K562 (cell line): ENCODE measurements at regions not wholly inside any gene's neighbourhood (a gene's known extent, or its start where the extent isn't known, plus 50 kb on each side); places are given as distances from the start of the nearest gene placed in this dataset.

Experiments used
- ATAC-seq: fragments of 200-7000 bp; cut with Tn5 transposase; 3 replicates; pipeline ENCODE4 v1.9.1; 2020; ENCODE audit warnings: moderate library complexity
- BruUV-seq: library from RNA; stranded (reverse); fragments of 400-500 nt; replicated peaks from 2 replicates; lab custom pipeline; 2021; lab: Mats Ljungman, UMichigan
- CTCF ChIA-PET: fragments of 300-600 bp; formaldehyde crosslinking; extraction: SDS; loops from one replicate; lab custom pipeline; 2021; ENCODE audit warnings: low intra/inter-chr PET ratio; lab: Yijun Ruan, JAX
- POLR2A ChIA-PET: fragments of 300-600, 350-650 bp; sonication (Branson Sonifier 250); formaldehyde crosslinking; extraction: SDS; loops from one replicate; lab custom pipeline; 2021; ENCODE audit warnings: antibody characterized with exemption, inconsistent platforms; lab: Yijun Ruan, JAX
- DNase-seq, 4 experiments: peaks; one replicate each; pipeline versions ENCODE4 v3.0.0 to v3.0.0-alpha.2; 2011 to 2018; ENCODE audit warnings: low spot score in 3 of 4, mixed read lengths in 3 of 4; ENCODE audit errors: extremely low read depth in 1 of 4
- FAIRE-seq: peaks from 2 replicates; lab custom pipeline; 2011; peaks lifted over from hg19 to GRCh38; lab: Jason Lieb, UNC
- H2AFZ ChIP-seq: 2 replicates; pipeline ENCODE4 v1.6.0; 2011; ENCODE audit warnings: low read depth, low read length, control low read depth, inconsistent platforms
- H3K27ac ChIP-seq: fragments of 200-600 bp; 3 replicates; pipeline ENCODE4 v1.8.0; 2011; ENCODE audit warnings: low read depth, mild to moderate bottlenecking, control low read depth, inconsistent platforms, low read length, moderate library complexity, mixed read lengths; ENCODE audit errors: extremely low read depth
- H3K27me3 ChIP-seq, 2 experiments: fragments of 300-600 bp in 1 of 2; 2 replicates in 1 of 2; 3 replicates in 1 of 2; pipeline versions ENCODE4 v1.6.0 to v1.8.0; 2011; ENCODE audit warnings: inconsistent platforms in 2 of 2, low read length in 2 of 2, mild to moderate bottlenecking in 1 of 2, mixed read lengths in 1 of 2, moderate library complexity in 1 of 2; ENCODE audit not compliant: control insufficient read depth in 2 of 2, insufficient read depth in 2 of 2
- H3K36me3 ChIP-seq: fragments of 300-600 bp; 3 replicates; pipeline ENCODE4 v1.8.0; 2011; ENCODE audit warnings: mild to moderate bottlenecking, low read length, inconsistent platforms; ENCODE audit not compliant: control insufficient read depth, insufficient read depth
- H3K4me1 ChIP-seq, 2 experiments: fragments of 200-600 bp in 1 of 2; replicated peaks in 1 of 2; 2 replicates in 1 of 2; 3 replicates in 1 of 2; pipeline versions ENCODE4 v1.5.1 to v1.8.0; 2011; ENCODE audit warnings: inconsistent platforms in 2 of 2, low read length in 2 of 2, mild to moderate bottlenecking in 1 of 2, mixed read lengths in 1 of 2, moderate library complexity in 1 of 2; ENCODE audit not compliant: control insufficient read depth in 2 of 2, insufficient read depth in 2 of 2
- H3K4me2 ChIP-seq: 2 replicates; pipeline ENCODE4 v1.6.1; 2011; ENCODE audit warnings: low read length, control low read depth, inconsistent platforms, mixed read lengths; ENCODE audit not compliant: insufficient read depth
- H3K4me3 ChIP-seq: fragments of 200-600 bp; sonication (generic), shearing (Covaris generic); 2 replicates; pipeline ENCODE4 v1.5.1; 2016; ENCODE audit warnings: control low read depth, inconsistent platforms
- H3K79me2 ChIP-seq: fragments of 200-600 bp; 3 replicates; pipeline ENCODE4 v1.8.0; 2011; ENCODE audit warnings: low read length, inconsistent platforms; ENCODE audit not compliant: control insufficient read depth, insufficient read depth
- H3K9ac ChIP-seq, 2 experiments: 2 replicates each; pipeline versions ENCODE4 v1.6.0 to v1.6.1; 2011; ENCODE audit warnings: low read depth in 2 of 2, low read length in 2 of 2, control low read depth in 1 of 2, inconsistent platforms in 1 of 2, mild to moderate bottlenecking in 1 of 2, mixed read lengths in 1 of 2; ENCODE audit not compliant: insufficient read depth in 1 of 2
- H3K9me1 ChIP-seq: one replicate; pipeline ENCODE4 v1.6.0; 2011; ENCODE audit warnings: inconsistent platforms, mild to moderate bottlenecking, low read length, moderate library complexity; ENCODE audit not compliant: control insufficient read depth, insufficient read depth
- H3K9me3 ChIP-seq: replicated peaks from 2 replicates; pipeline ENCODE4 v1.5.1; 2011; ENCODE audit warnings: low read depth, low read length, inconsistent platforms; ENCODE audit not compliant: control insufficient read depth, insufficient read depth
- H4K20me1 ChIP-seq: replicated peaks from 2 replicates; pipeline ENCODE4 v1.6.1; 2011; ENCODE audit warnings: low read length, inconsistent platforms, mixed read lengths; ENCODE audit not compliant: control insufficient read depth, insufficient read depth
- BRCA1 ChIP-seq, 2 experiments: fragments of 450-650 bp in 1 of 2; sonication (generic) in 1 of 2; formaldehyde crosslinking in 1 of 2; IDR thresholded peaks; 2 replicates each; pipeline versions ENCODE4 v1.5.0 to v1.6.1; 2017 to 2020; ENCODE audit warnings: mild to moderate bottlenecking in 1 of 2, missing genetic modification reagents in 1 of 2
- CBFA2T2 ChIP-seq: fragments of 450-650 bp; conservative IDR thresholded peaks from 2 replicates; pipeline ENCODE4 v1.6.1; 2017; ENCODE audit warnings: mild to moderate bottlenecking
- CXXC5 ChIP-seq: fragments of 250-450 bp; sonication (Bioruptor Pico); IDR thresholded peaks from 2 replicates; pipeline ENCODE4 v1.8.0; 2022; ENCODE audit warnings: inconsistent platforms, mild to moderate bottlenecking, moderate library complexity
- DNMT1 ChIP-seq: fragments of 450-650 bp; IDR thresholded peaks from 2 replicates; pipeline ENCODE4 v1.6.1; 2016; ENCODE audit warnings: antibody characterized with exemption, mild to moderate bottlenecking
- EP300 ChIP-seq: IDR thresholded peaks from 2 replicates; pipeline ENCODE4 v1.6.1; 2012; ENCODE audit warnings: low read length, improper control_type of control experiment
- FOS ChIP-seq: IDR thresholded peaks from 3 replicates; pipeline ENCODE4 v1.6.1; 2011; ENCODE audit not compliant: insufficient read length; ENCODE audit errors: extremely low read depth
- FUS ChIP-seq: fragments of 200-400 bp; formaldehyde crosslinking; optimal IDR thresholded peaks from 2 replicates; pipeline ENCODE3; 2017; ENCODE audit warnings: low read depth, low read length
- HMG20A ChIP-seq: fragments of 450-650 bp; formaldehyde crosslinking; conservative IDR thresholded peaks from 2 replicates; pipeline ENCODE4 v1.4.0; 2020; ENCODE audit warnings: mild to moderate bottlenecking, mixed read lengths
- POLR2AphosphoS2 ChIP-seq: IDR thresholded peaks from 2 replicates; pipeline ENCODE4 v1.6.1; 2012; ENCODE audit warnings: low read length, improper control_type of control experiment
- POLR2G ChIP-seq: fragments of 200-400 bp; formaldehyde crosslinking; IDR thresholded peaks from 2 replicates; pipeline ENCODE4 v1.6.1; 2017; ENCODE audit warnings: low read depth, mild to moderate bottlenecking, antibody characterized with exemption, low read length, moderate library complexity
- TBL1XR1 ChIP-seq, 2 experiments: IDR thresholded peaks; 2 replicates each; pipeline ENCODE4 v1.6.1; 2012; ENCODE audit warnings: improper control_type of control experiment in 2 of 2, low read length in 2 of 2, mild to moderate bottlenecking in 1 of 2
- ZBED1 ChIP-seq: IDR thresholded peaks from 2 replicates; pipeline ENCODE4 v1.6.1; 2014
- ZBTB7A ChIP-seq: IDR thresholded peaks from 2 replicates; pipeline ENCODE4 v1.6.1; 2011; ENCODE audit warnings: low read depth, mild to moderate bottlenecking, low read length, moderate library complexity, borderline replicate concordance; ENCODE audit not compliant: control insufficient read depth
- ZNF124 ChIP-seq: sonication (generic); formaldehyde crosslinking; IDR thresholded peaks from 2 replicates; pipeline ENCODE4 v1.8.1; 2022; ENCODE audit warnings: missing genetic modification reagents
- ZNF311 ChIP-seq: fragments of 250-450 bp; sonication (Bioruptor Pico); IDR thresholded peaks from 2 replicates; pipeline ENCODE4 v1.4.0; 2020; ENCODE audit warnings: mild to moderate bottlenecking, moderate library complexity
- ZNF764 ChIP-seq: fragments of 250-450 bp; sonication (Bioruptor Pico); IDR thresholded peaks from 2 replicates; pipeline ENCODE4 v1.4.0; 2020; ENCODE audit warnings: low read depth, mild to moderate bottlenecking, moderate library complexity
- ZNF780A ChIP-seq: fragments of 250-450 bp; sonication (Bioruptor Pico); IDR thresholded peaks from 2 replicates; pipeline ENCODE4 v1.5.0; 2021; ENCODE audit warnings: mild to moderate bottlenecking
- WGBS: fragments of 100-300 bp; shearing (Covaris generic); methylation state at CpG from one replicate; pipeline ENCODE4 v1.1.6; 2016; ENCODE audit warnings: low coverage, mixed read lengths; ENCODE audit not compliant: insufficient coverage; ENCODE audit errors: missing lambda C conversion rate; 5-methylcytosine and 5-hydroxymethylcytosine counted together
- in situ Hi-C: fragments of 300-500 bp; cut with MboI; formaldehyde crosslinking; loops from 4 replicates; pipeline ENCODE4 v1.15.0; 2018; ENCODE audit warnings: inconsistent platforms, mixed read lengths
- intact Hi-C: fragments of 100-400 bp; cut with micrococcal nuclease; formaldehyde crosslinking; loops from 2 replicates; pipeline ENCODE4 v1.14.2; 2022
- TF ChIP-seq, protein P1 (sequence below): sonication (generic); formaldehyde crosslinking; IDR thresholded peaks from 2 replicates; pipeline ENCODE4 v1.8.1; 2023; ENCODE audit warnings: mild to moderate bottlenecking, missing genetic modification reagents
- TF ChIP-seq, protein P2 (sequence below): sonication (generic); formaldehyde crosslinking; IDR thresholded peaks from 2 replicates; pipeline ENCODE4 v1.8.0; 2022; ENCODE audit warnings: mild to moderate bottlenecking, missing genetic modification reagents

DNA sequence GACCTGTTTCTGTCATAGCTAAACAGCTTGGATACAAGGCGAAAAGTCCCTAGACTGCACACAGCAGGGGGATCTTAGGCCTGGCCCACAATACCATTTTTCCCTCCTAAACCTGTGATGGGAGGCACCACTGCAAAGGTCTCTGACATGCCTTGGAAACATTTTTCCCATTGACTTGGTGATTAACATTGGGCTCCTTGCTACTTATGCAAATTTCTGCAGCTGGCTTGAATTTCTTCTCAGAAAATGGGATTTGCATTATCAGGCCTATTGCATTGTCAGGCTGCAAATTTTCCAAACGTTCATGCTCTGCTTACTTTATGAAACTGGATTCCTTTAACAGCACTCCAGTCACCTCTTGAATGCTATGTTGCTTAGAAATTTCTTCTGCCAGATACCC is 136.2 kb upstream of the TSHZ3 start:
- intact Hi-C loops, result no loop called here
- ChIA-PET CTCF (no interaction called here), POLR2A (no interaction called here)
- FAIRE-seq, result no peak
- Histone ChIP-seq H3K27ac (no peak overlapping the region), H4K20me1 (no peaks in the 10 kb centered on the region), H3K27me3 (no peaks in the 10 kb centered on the region), H3K9me1 (no peaks in the 10 kb centered on the region), H3K79me2 (no peaks in the 10 kb centered on the region), H3K4me3 (no peak overlapping the region), H2AFZ (no peak overlapping the region), H3K4me2 (no peak overlapping the region), H3K36me3 (no peaks in the 10 kb centered on the region), H3K9ac (no peak overlapping the region), H3K4me1 (no peaks in the 10 kb centered on the region), H3K9me3 (no peaks in the 10 kb centered on the region)
- WGBS, result 0% methylated on average over 2 of the region's 2 CpGs
- DNase-seq, result no peak
- BruUV-seq, result no TSS peak
- in situ Hi-C loops, result no loop called here
- ATAC-seq, result no peak
- no peak for TF ChIP-seq CXXC5 (CRISPR knock-in tag)
- TF ChIP-seq TBL1XR1 (IDR thresholded peaks at IDR 0.05; ENCODE audit: low read length in 2 of 2), result no peak
- TF ChIP-seq, protein P1, sequence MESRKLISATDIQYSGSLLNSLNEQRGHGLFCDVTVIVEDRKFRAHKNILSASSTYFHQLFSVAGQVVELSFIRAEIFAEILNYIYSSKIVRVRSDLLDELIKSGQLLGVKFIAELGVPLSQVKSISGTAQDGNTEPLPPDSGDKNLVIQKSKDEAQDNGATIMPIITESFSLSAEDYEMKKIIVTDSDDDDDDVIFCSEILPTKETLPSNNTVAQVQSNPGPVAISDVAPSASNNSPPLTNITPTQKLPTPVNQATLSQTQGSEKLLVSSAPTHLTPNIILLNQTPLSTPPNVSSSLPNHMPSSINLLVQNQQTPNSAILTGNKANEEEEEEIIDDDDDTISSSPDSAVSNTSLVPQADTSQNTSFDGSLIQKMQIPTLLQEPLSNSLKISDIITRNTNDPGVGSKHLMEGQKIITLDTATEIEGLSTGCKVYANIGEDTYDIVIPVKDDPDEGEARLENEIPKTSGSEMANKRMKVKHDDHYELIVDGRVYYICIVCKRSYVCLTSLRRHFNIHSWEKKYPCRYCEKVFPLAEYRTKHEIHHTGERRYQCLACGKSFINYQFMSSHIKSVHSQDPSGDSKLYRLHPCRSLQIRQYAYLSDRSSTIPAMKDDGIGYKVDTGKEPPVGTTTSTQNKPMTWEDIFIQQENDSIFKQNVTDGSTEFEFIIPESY (CRISPR knock-in tag), result no peak
- no peak for TF ChIP-seq ZBTB7A
- TF ChIP-seq, protein P2, sequence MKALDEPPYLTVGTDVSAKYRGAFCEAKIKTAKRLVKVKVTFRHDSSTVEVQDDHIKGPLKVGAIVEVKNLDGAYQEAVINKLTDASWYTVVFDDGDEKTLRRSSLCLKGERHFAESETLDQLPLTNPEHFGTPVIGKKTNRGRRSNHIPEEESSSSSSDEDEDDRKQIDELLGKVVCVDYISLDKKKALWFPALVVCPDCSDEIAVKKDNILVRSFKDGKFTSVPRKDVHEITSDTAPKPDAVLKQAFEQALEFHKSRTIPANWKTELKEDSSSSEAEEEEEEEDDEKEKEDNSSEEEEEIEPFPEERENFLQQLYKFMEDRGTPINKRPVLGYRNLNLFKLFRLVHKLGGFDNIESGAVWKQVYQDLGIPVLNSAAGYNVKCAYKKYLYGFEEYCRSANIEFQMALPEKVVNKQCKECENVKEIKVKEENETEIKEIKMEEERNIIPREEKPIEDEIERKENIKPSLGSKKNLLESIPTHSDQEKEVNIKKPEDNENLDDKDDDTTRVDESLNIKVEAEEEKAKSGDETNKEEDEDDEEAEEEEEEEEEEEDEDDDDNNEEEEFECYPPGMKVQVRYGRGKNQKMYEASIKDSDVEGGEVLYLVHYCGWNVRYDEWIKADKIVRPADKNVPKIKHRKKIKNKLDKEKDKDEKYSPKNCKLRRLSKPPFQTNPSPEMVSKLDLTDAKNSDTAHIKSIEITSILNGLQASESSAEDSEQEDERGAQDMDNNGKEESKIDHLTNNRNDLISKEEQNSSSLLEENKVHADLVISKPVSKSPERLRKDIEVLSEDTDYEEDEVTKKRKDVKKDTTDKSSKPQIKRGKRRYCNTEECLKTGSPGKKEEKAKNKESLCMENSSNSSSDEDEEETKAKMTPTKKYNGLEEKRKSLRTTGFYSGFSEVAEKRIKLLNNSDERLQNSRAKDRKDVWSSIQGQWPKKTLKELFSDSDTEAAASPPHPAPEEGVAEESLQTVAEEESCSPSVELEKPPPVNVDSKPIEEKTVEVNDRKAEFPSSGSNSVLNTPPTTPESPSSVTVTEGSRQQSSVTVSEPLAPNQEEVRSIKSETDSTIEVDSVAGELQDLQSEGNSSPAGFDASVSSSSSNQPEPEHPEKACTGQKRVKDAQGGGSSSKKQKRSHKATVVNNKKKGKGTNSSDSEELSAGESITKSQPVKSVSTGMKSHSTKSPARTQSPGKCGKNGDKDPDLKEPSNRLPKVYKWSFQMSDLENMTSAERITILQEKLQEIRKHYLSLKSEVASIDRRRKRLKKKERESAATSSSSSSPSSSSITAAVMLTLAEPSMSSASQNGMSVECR (CRISPR knock-in tag), result no peak
- TF ChIP-seq POLR2G, result no peak
- no peak for TF ChIP-seq FUS
- no peak for TF ChIP-seq ZBED1
- TF ChIP-seq ZNF764, result no peak
- no peak for TF ChIP-seq DNMT1
- no peak for TF ChIP-seq FOS
- no peak for TF ChIP-seq HMG20A
- TF ChIP-seq POLR2AphosphoS2, result no peak
- no peak for TF ChIP-seq EP300
- no peak for TF ChIP-seq CBFA2T2
- TF ChIP-seq ZNF780A (CRISPR knock-in tag), result no peak
- TF ChIP-seq ZNF124 (CRISPR knock-in tag), result no peak
- TF ChIP-seq ZNF311 (CRISPR knock-in tag), result no peak
- no peak for TF ChIP-seq BRCA1 (IDR thresholded peaks at IDR 0.05)
- no peak for TF ChIP-seq BRCA1 (CRISPR knock-in tag; IDR thresholded peaks at IDR 0.05)
